ENCODE measurements at regions not wholly inside any gene's neighbourhood (a gene's known extent, or its start where the extent isn't known, plus 50 kb on each side); places are given as distances from the start of the nearest gene placed in this dataset.

GRCh38 chr16:8431783-8432182 lies 158.5 kb downstream of the TMEM114 start:
- TF ChIP-seq CTCF (IDR thresholded peaks at IDR 0.05) (no peak), POLR2A (IDR thresholded peaks at IDR 0.05; ENCODE audit: low read depth) (no peak), EP300 (IDR thresholded peaks at IDR 0.05) (no peak)

All from esophagus muscularis mucosa (tissue), 4 donors.